Peyer's patch (tissue), 4 donors: ENCODE measurements at regions not wholly inside any gene's neighbourhood (a gene's known extent, or its start where the extent isn't known, plus 50 kb on each side); places are given as distances from the start of the nearest gene placed in this dataset.

Experiments used
- CTCF ChIP-seq, 6 experiments: fragments of 450-650 bp in 4 of 6; fragments of 200-600 bp in 2 of 6; sonication (generic) in 1 of 6; IDR thresholded peaks; one replicate each; pipeline ENCODE4 v1.5.1; 2017 to 2019; ENCODE audit warnings: antibody characterized with exemption in 6 of 6, mild to moderate bottlenecking in 3 of 6, moderate library complexity in 1 of 6
- POLR2A ChIP-seq, 2 donors: fragments of 450-650 bp; IDR thresholded peaks; one replicate each; pipeline ENCODE4 v1.5.1; 2017; ENCODE audit warnings: antibody characterized with exemption in 2 of 2, mild to moderate bottlenecking in 2 of 2, moderate library complexity in 2 of 2

- TF ChIP-seq POLR2A (IDR thresholded peaks at IDR 0.05) (no peak), CTCF (IDR thresholded peaks at IDR 0.05) (no peak)
Measured at GRCh38 chr13:62250501-62251201, 835.0 kb upstream of the PCDH20 start.
